Activated T-cell treated with anti-CD3 and anti-CD28 coated beads for 24 hours (primary cell): ENCODE measurements at regions not wholly inside any gene's neighbourhood (a gene's known extent, or its start where the extent isn't known, plus 50 kb on each side); places are given as distances from the start of the nearest gene placed in this dataset.

ENCODE experiments used
- DNase-seq: peaks from one replicate; pipeline ENCODE4 v3.0.0-alpha.2; 2020; ENCODE audit warnings: low read depth

DNA sequence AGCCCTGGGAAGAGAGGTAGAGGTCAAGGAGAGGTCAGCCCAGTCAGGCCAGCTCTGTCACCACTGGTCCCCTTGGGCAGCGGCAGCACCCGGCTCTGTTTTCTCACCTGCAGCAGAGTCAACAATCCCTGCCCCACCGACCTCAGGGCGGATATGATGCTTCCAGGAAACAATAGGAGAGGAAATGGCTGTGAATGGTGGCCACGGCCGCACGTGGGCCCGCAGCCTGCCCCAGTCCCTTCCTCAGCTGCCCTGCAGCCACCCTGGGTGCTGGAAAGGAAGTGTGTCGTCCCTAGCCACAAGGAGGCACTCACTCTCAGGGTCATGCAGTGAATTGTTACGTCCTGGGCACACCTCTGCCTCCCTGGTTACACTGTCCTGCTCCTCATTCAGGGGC, 92.5 kb upstream of the ENPP6 start:
- no peak for DNase-seq

- no peak for DNase-seq
These were observed 91.8 kb upstream of the ENPP6 start for GRCh38 chr4:184309241-184310170.

- no peak for DNase-seq
These were observed 89.3 kb upstream of the ENPP6 start for GRCh38 chr4:184306949-184307348.

GRCh38 chr4:184306470-184306869, 88.8 kb upstream of the ENPP6 start:
- DNase-seq = no peak

GRCh38 chr4:184300816-184301215, 83.1 kb upstream of the ENPP6 start:
- no peak for DNase-seq

GRCh38 chr4:184298254-184298653, 80.6 kb upstream of the ENPP6 start:
- DNase-seq = no peak

GRCh38 chr4:184295206-184295605, 77.5 kb upstream of the ENPP6 start:
- DNase-seq = no peak

GRCh38 chr4:184294606-184295133, 77.0 kb upstream of the ENPP6 start:
- DNase-seq = no peak

DNA sequence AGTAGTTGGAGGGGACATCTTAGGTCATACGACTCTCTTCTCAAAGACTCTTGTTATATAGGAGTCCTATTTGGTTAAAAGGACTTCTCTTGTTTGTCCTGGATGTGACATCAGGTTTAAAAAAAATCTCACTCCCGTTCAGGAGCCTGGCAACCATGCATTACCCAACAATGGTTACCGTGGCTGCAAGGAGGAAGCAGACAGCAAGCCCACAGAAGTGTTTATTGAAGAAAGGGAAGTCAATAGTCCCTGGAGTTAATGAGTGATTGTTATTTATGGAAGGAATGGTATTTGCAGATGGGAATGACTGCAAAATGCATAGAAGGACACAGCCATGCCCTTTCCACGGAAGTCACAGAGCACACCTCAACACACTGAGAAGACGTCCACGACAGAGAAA, 75.9 kb upstream of the ENPP6 start:
- DNase-seq = no peak

- DNase-seq = no peak
These were observed 75.2 kb upstream of the ENPP6 start for GRCh38 chr4:184292877-184293276.

GRCh38 chr4:184292465-184292867, 74.8 kb upstream of the ENPP6 start:
- no peak for DNase-seq

GRCh38 chr4:184289179-184289535, 71.5 kb upstream of the ENPP6 start:
- no peak for DNase-seq

DNA sequence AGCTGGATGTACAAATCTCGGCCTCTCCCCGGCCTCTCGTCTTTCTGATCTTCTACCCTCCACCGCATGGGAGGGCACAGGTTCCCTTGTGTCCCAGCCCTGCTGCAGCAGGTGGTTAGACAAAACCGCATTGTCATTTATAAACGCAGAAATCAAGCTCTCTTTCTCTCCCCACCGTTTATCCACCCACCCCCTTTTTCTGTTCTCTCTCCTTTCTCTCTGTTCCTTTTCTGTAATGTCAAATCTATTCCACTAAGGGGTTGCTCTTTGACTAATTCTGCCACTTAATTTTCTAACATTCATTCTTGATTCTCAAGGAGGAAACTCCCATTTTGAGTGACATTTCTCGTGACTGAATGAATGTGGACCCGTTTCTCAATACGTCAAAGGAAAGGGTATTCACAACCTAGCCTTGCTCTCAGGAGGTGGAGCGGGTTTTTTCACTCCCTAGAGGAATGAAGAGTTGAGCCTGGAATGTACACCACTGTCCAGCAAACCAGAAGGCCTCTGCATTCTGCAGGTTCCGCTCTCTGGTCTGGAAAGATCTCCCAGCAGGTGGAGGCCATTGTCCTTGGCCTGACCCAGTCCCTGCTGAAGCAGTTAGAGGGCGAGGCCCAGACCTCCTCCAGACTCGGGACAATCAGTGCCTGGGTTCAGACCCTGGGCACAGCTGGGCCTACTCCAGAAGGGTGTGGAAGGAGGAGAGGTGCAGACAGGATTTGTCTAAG, 70.9 kb upstream of the ENPP6 start:
- DNase-seq = peak; percentile 31

DNA sequence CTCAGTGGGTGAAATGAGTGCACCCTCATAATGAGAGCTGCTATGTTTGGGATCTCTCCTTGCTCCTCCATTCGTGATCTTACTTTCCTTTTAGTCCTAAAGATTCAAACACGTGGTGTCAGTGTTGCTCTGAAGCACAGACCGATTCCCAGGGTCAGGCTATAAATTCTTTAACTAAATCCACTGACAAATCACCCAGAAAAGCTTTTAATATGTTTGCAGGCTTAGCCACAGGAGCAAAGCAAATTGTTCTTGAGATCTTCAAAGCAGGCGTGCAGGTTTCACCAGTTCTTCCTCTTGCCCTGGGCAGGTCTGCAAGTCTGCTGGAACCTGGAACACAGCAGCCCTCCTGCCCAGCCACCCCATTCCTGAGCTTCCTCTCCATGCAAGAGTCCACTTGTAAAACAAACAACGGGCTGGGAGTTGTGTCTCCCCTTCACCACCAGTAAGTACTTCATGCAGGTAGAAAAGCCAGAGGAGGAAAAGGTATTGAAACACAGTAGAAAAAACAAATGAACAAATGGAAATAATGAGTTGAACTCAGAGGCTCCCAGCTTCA, 70.1 kb upstream of the ENPP6 start:
- DNase-seq = no peak

DNA sequence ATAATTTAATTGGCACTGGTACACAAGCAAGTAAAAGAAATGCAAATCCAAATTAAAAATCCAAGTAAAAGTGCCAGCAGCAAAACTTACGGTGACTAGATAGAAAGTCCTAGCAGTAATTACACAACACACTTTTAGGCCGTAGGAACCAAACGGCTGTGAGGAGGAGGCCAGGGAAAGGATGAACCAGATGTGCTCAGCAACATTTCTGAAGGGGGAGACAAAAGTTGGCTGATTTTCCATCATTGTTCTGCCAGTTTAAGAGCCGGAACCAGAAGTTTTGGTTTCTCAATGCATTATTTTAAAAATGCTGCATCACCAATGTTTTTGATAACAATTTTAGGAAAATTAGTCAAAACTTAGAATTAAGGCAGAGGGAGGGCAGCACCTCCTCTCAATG, 68.7 kb upstream of the ENPP6 start:
- no peak for DNase-seq

DNA sequence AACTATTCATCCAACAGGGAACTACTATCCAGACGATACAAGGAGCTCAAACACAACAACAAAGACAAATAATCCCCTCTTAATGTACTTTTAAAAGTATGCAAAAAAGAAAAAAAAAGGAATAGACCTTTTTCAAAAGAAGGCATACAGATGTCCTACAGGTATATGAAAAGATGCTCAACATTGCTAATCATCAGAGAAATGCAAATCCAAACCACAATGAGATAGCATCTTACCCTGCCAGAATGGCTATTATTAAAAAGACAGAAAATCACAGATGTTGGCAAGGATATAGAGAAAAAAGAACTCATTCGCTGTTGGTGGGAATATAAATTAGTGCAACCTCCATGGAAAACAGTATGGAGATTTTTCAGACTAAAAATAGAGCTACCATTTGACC, 67.1 kb upstream of the ENPP6 start:
- no peak for DNase-seq

GRCh38 chr4:184284336-184284690, 66.6 kb upstream of the ENPP6 start:
- no peak for DNase-seq

- DNase-seq = no peak
These were observed 66.1 kb upstream of the ENPP6 start for GRCh38 chr4:184283659-184284335.

DNA sequence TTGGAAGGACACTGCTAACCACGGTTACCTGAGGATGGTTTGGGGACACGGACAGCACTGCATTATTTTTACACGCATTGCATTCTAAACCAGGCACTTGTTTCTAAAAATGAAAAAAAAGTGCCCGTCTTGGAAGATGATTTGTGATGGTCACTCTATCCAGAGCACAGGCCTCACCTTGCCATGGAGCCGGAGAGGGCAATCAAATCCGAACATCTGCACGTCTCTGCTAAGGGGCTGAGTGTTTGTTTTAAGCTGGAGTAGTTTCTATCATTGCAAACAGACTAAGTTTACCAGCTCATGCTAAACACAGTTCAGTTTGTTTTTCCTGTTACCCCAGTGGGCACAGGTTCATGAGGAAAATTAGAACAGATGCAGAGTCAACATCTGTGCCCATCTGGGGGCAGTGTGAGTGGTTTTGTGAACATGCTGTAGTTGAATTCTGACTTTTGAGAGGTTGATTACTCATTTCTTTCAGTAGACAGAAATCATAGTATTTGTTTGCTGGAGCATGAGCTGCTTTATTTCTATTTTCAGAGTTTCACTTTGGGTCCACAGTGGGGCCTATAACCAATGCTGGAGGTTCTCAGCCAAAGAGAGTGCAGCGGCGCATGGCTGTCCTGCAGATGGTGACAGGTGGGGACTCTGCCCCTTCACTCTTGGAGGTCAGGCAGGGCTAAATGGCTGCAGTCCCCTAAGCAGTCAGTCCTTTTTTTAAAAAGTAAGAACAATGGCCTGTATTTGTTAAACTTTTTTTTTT, 65.4 kb upstream of the ENPP6 start:
- DNase-seq = no peak

- peak; percentile 43 for DNase-seq
These were observed 64.6 kb upstream of the ENPP6 start for GRCh38 chr4:184282251-184282713.
